ENCODE measurements at regions not wholly inside any gene's neighbourhood (a gene's known extent, or its start where the extent isn't known, plus 50 kb on each side); places are given as distances from the start of the nearest gene placed in this dataset.
"Not testable (repeated sequence)": the region's sequence is repeated elsewhere in the genome, so short reads cannot be mapped to it uniquely, and the experiment has no call there.

DNA sequence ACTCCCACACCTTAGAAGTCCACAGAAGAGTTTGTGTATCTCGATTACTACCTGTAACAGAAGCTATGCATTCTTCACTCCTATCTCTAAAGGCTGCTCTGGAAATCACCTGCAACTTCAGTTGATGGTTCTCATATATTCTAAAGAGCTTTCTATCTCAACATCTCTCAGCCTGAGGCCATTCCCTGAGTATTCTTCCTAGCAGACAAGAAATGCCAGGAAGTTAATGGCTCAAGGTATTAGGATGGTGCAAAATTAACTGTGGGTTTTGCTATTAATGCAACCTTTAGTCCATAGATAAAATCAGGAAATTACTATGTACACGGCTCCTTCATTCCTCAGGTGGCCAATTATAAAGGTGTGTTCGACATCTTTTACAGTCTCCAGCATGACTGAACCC, 290.1 kb downstream of the ZNF716 start:
- H3K4me1 ChIP-seq (ENCODE audit: control insufficient read depth in 5 of 5, insufficient read depth in 5 of 5, low read length in 5 of 5); H3K36me3 ChIP-seq (ENCODE audit: control insufficient read depth in 4 of 4, insufficient read depth in 4 of 4, low read length in 4 of 4); H3K27me3 ChIP-seq (ENCODE audit: control insufficient read depth in 3 of 3, insufficient read depth in 3 of 3, low read length in 2 of 3); H3K9ac ChIP-seq (ENCODE audit: insufficient read depth in 1 of 2, low read length in 2 of 2); H3K27ac ChIP-seq (ENCODE audit: low read depth in 1 of 2, low read length in 1 of 2); H3K4me3 ChIP-seq; ATAC-seq (ENCODE audit: insufficient read depth, low FRiP score); DNase-seq; H3K9me3 ChIP-seq (ENCODE audit: control insufficient read depth in 4 of 4, insufficient read depth in 3 of 4, low read length in 3 of 4): not testable (repeated sequence)
- 47 to 57% methylated on average over 3 of the region's 3 CpGs for WGBS, 2 donors

DNA sequence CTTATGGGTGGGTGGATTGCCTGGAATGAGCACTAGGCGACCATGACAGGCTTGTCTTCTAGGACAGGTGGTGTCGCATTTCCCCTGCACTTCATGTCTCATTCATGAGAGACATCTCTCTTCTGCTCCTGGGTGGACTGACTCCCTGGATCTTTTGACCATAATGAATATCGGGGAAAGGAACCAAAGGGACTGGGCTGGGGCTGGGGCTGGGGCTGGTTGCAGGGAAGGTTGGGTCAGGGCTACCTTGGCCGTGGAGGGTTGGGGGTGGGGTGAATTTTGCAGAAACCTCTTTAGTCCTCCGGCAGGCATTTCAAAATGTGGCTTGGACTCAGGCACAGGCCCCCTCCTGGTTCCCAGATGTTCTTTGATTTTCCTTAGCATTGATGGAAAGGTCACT, 319.2 kb downstream of the ZNF716 start:
- Histone ChIP-seq H3K9me3 (ENCODE audit: control insufficient read depth in 4 of 4, insufficient read depth in 3 of 4, low read length in 3 of 4) (peaks cover 0 to 37% (median 9%) of the 10 kb centered on the region in 4 donors), H3K27ac (ENCODE audit: low read depth in 1 of 2, low read length in 1 of 2) (no peak overlapping the region), H3K36me3 (ENCODE audit: control insufficient read depth in 4 of 4, insufficient read depth in 4 of 4, low read length in 4 of 4) (no peaks in the 10 kb centered on the region), H3K27me3 (ENCODE audit: control insufficient read depth in 3 of 3, insufficient read depth in 3 of 3, low read length in 2 of 3) (no peaks in the 10 kb centered on the region), H3K9ac (ENCODE audit: insufficient read depth in 1 of 2, low read length in 2 of 2) (no peak overlapping the region), H3K4me3 (no peak overlapping the region), H3K4me1 (ENCODE audit: control insufficient read depth in 5 of 5, insufficient read depth in 5 of 5, low read length in 5 of 5) (no peaks in the 10 kb centered on the region)
- DNase-seq (no peak), ATAC-seq (ENCODE audit: insufficient read depth, low FRiP score) (no peak)
- WGBS, 2 donors = 79 to 89% methylated on average over 5 of the region's 5 CpGs
- TF ChIP-seq, protein P1, sequence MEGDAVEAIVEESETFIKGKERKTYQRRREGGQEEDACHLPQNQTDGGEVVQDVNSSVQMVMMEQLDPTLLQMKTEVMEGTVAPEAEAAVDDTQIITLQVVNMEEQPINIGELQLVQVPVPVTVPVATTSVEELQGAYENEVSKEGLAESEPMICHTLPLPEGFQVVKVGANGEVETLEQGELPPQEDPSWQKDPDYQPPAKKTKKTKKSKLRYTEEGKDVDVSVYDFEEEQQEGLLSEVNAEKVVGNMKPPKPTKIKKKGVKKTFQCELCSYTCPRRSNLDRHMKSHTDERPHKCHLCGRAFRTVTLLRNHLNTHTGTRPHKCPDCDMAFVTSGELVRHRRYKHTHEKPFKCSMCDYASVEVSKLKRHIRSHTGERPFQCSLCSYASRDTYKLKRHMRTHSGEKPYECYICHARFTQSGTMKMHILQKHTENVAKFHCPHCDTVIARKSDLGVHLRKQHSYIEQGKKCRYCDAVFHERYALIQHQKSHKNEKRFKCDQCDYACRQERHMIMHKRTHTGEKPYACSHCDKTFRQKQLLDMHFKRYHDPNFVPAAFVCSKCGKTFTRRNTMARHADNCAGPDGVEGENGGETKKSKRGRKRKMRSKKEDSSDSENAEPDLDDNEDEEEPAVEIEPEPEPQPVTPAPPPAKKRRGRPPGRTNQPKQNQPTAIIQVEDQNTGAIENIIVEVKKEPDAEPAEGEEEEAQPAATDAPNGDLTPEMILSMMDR (IDR thresholded peaks at IDR 0.05; ENCODE audit: control extremely low read depth, extremely low read depth) = no peak

DNA sequence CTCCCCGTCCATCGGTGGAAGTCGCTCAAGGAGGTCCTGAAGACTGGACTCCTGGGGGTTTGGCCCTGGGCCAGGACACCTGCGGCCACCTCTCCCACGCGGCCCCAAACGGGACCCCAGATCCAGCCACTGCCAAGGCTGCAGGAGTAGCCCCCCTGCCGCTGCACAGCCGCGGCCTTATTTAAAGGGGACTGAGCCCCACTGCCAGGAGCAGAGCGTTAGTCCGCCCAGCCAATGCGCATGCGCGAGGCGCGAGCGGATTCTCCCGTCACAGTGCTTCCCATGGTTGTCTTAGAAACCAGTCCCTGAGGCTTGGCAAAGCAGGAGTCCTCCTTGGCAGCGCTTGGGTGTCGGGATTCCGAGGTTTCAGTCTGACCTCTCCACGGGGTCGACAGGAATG, 320.0 kb downstream of the ZNF716 start:
- DNase-seq (no peak), ATAC-seq (ENCODE audit: insufficient read depth, low FRiP score) (no peak)
- Histone ChIP-seq H3K9me3 (ENCODE audit: control insufficient read depth in 4 of 4, insufficient read depth in 3 of 4, low read length in 3 of 4) (peaks cover 0 to 40% (median 7%) of the 10 kb centered on the region in 4 donors), H3K4me1 (ENCODE audit: control insufficient read depth in 5 of 5, insufficient read depth in 5 of 5, low read length in 5 of 5) (no peaks in the 10 kb centered on the region), H3K27ac (ENCODE audit: low read depth in 1 of 2, low read length in 1 of 2) (no peak overlapping the region), H3K27me3 (ENCODE audit: control insufficient read depth in 3 of 3, insufficient read depth in 3 of 3, low read length in 2 of 3) (no peaks in the 10 kb centered on the region), H3K9ac (ENCODE audit: insufficient read depth in 1 of 2, low read length in 2 of 2) (no peak overlapping the region), H3K4me3 (no peak overlapping the region), H3K36me3 (ENCODE audit: control insufficient read depth in 4 of 4, insufficient read depth in 4 of 4, low read length in 4 of 4) (no peaks in the 10 kb centered on the region)
- TF ChIP-seq, protein P1 (IDR thresholded peaks at IDR 0.05; ENCODE audit: control extremely low read depth, extremely low read depth) = no peak
- WGBS, 2 donors = 66% methylated on average over 24 of the region's 24 CpGs

DNA sequence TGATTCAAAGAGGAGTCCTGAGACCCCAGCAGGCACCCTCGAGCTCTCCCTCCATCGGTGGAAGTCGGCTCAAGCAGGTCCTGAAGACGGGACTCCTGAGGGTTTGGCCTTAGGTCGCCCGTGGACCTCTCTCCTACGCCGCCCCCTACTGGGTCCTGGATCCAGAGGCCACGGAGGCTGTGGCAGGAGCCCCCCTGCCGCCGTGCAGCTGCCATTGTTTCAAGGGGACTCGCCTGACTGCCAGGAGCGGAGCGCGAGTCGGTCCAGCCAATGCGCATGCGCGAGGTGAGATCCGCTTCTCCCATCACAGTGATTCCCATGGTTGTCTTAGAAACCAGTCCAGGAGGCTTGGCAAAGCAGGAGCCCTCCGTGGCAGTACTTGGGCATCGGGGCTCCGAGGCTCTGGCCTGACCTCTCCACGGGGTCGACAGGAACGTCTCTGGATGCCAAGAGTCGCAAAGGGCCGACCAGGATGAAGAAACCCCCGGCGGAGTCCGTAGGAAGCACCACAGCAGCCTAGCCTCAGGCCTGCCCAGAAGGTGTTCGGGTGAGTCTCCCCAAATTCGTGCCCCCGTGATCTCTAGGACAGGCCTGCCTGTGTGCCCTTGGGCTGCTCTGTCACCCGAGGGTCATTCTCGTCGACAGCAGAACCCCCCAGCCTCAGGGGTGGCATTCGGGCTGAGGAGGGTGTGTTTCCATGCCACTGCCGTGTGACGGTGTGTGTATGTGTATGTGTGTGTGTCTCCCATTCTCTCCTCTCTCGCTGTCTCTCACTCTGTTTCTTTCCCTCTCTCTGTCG, 322.3 kb downstream of the ZNF716 start:
- ATAC-seq (ENCODE audit: insufficient read depth, low FRiP score) (no peak), DNase-seq (no peak)
- Histone ChIP-seq H3K36me3 (ENCODE audit: control insufficient read depth in 4 of 4, insufficient read depth in 4 of 4, low read length in 4 of 4) (no peaks in the 10 kb centered on the region), H3K9me3 (ENCODE audit: control insufficient read depth in 4 of 4, insufficient read depth in 3 of 4, low read length in 3 of 4) (peaks cover 0 to 58% (median 10%) of the 10 kb centered on the region in 4 donors), H3K4me3 (no peak overlapping the region), H3K4me1 (ENCODE audit: control insufficient read depth in 5 of 5, insufficient read depth in 5 of 5, low read length in 5 of 5) (no peaks in the 10 kb centered on the region), H3K27me3 (ENCODE audit: control insufficient read depth in 3 of 3, insufficient read depth in 3 of 3, low read length in 2 of 3) (no peaks in the 10 kb centered on the region), H3K27ac (ENCODE audit: low read depth in 1 of 2, low read length in 1 of 2) (no peak overlapping the region), H3K9ac (ENCODE audit: insufficient read depth in 1 of 2, low read length in 2 of 2) (no peak overlapping the region)
- WGBS, 2 donors = 86 to 87% methylated on average over 40 to 42 of the region's 42 CpGs
- TF ChIP-seq, protein P1 (IDR thresholded peaks at IDR 0.05; ENCODE audit: control extremely low read depth, extremely low read depth) = no peak
